SK-N-SH treated with all-trans-retinoic acid at 6 μM for 48 hours (cell line): ENCODE measurements at regions not wholly inside any gene's neighbourhood (a gene's known extent, or its start where the extent isn't known, plus 50 kb on each side); places are given as distances from the start of the nearest gene placed in this dataset.

Source experiments
- ATAC-seq: fragments of 200-7000 bp; cut with Tn5 transposase; 3 replicates; pipeline ENCODE4 v1.9.1; 2020; ENCODE audit warnings: mild to moderate bottlenecking, moderate library complexity
- ARNTL ChIP-seq: fragments of 450-650 bp; formaldehyde crosslinking; IDR thresholded peaks from 2 replicates; pipeline ENCODE4 v1.5.0; 2020; ENCODE audit warnings: low read depth, mild to moderate bottlenecking, moderate library complexity, borderline replicate concordance
- BACH2 ChIP-seq: fragments of 250-450 bp; sonication (Bioruptor Pico); IDR thresholded peaks from 2 replicates; pipeline ENCODE4 v1.9.0; 2021; ENCODE audit warnings: mild to moderate bottlenecking, borderline replicate concordance
- CREB5 ChIP-seq: fragments of 250-450 bp; sonication (Bioruptor Pico); IDR thresholded peaks from 2 replicates; pipeline ENCODE4 v1.5.1; 2020; ENCODE audit warnings: low read depth, mild to moderate bottlenecking, moderate library complexity
- CSRNP3 ChIP-seq: fragments of 250-450 bp; sonication (Bioruptor Pico); IDR thresholded peaks from 2 replicates; pipeline ENCODE4 v1.5.1; 2021; ENCODE audit warnings: mild to moderate bottlenecking, moderate library complexity
- ESRRG ChIP-seq: fragments of 250-450 bp; sonication (Bioruptor Pico); IDR thresholded peaks from 2 replicates; pipeline ENCODE4 v1.6.1; 2021; ENCODE audit warnings: mild to moderate bottlenecking
- GLIS3 ChIP-seq: fragments of 250-450 bp; sonication (Bioruptor Pico); IDR thresholded peaks from 2 replicates; pipeline ENCODE4 v1.5.0; 2020; ENCODE audit warnings: mild to moderate bottlenecking, moderate library complexity
- ISL1 ChIP-seq: fragments of 250-450 bp; sonication (Bioruptor Pico); IDR thresholded peaks from 2 replicates; pipeline ENCODE4 v2.1.2; 2022; ENCODE audit warnings: mild to moderate bottlenecking, moderate library complexity
- PATZ1 ChIP-seq: fragments of 250-450 bp; sonication (Bioruptor Pico); IDR thresholded peaks from 2 replicates; pipeline ENCODE4 v1.8.0; 2020; ENCODE audit warnings: mild to moderate bottlenecking, moderate library complexity, borderline replicate concordance
- POU6F1 ChIP-seq: fragments of 250-450 bp; sonication (Bioruptor Pico); IDR thresholded peaks from 2 replicates; pipeline ENCODE4 v1.8.0; 2021; ENCODE audit warnings: low read depth, mild to moderate bottlenecking, moderate library complexity, borderline replicate concordance
- PPARA ChIP-seq: fragments of 250-450 bp; sonication (Bioruptor Pico); IDR thresholded peaks from 2 replicates; pipeline ENCODE4 v1.5.0; 2020; ENCODE audit warnings: mild to moderate bottlenecking, borderline replicate concordance
- RARB ChIP-seq: fragments of 250-450 bp; sonication (Bioruptor Pico); IDR thresholded peaks from 2 replicates; pipeline ENCODE4 v1.8.0; 2021; ENCODE audit warnings: mild to moderate bottlenecking, moderate library complexity
- SNAI2 ChIP-seq: fragments of 250-450 bp; sonication (Bioruptor Pico); IDR thresholded peaks from 2 replicates; pipeline ENCODE4 v1.5.0; 2020; ENCODE audit warnings: mild to moderate bottlenecking, moderate library complexity
- TCF4 ChIP-seq: fragments of 250-450 bp; sonication (Bioruptor Pico); IDR thresholded peaks from 2 replicates; pipeline ENCODE4 v1.8.0; 2021; ENCODE audit warnings: mild to moderate bottlenecking, moderate library complexity, borderline replicate concordance
- ZC3H10 ChIP-seq: fragments of 250-450 bp; sonication (Bioruptor Pico); IDR thresholded peaks from 2 replicates; pipeline ENCODE4 v1.5.1; 2021; ENCODE audit warnings: mild to moderate bottlenecking, moderate library complexity
- ZNF565 ChIP-seq: fragments of 450-650 bp; formaldehyde crosslinking; conservative IDR thresholded peaks from 2 replicates; pipeline ENCODE4 v1.5.0; 2020; ENCODE audit warnings: low read depth, mild to moderate bottlenecking, moderate library complexity
- ZNF8 ChIP-seq: fragments of 450-650 bp; formaldehyde crosslinking; IDR thresholded peaks from 2 replicates; pipeline ENCODE4 v1.5.0; 2020; ENCODE audit warnings: mild to moderate bottlenecking, moderate library complexity

GRCh38 chr5:40284863-40285262 is 394.9 kb upstream of the PTGER4 start:
- no peak for TF ChIP-seq BACH2 (CRISPR knock-in tag)
- TF ChIP-seq RARB, result no peak
- no peak for TF ChIP-seq PPARA (CRISPR knock-in tag)
- TF ChIP-seq CREB5 (CRISPR knock-in tag), result no peak
- TF ChIP-seq ISL1 (CRISPR knock-in tag), result no peak
- no peak for TF ChIP-seq ZNF565
- TF ChIP-seq ESRRG (CRISPR knock-in tag), result no peak
- TF ChIP-seq PATZ1 (CRISPR knock-in tag), result no peak
- no peak for TF ChIP-seq GLIS3 (CRISPR knock-in tag)
- TF ChIP-seq ZNF8 (CRISPR knock-in tag), result no peak
- no peak for ATAC-seq

GRCh38 chr5:40278881-40279280 is 400.8 kb upstream of the PTGER4 start:
- TF ChIP-seq RARB (no peak), ESRRG (CRISPR knock-in tag) (no peak), PPARA (CRISPR knock-in tag) (no peak), ZNF565 (no peak), ZC3H10 (no peak), SNAI2 (CRISPR knock-in tag) (no peak), CSRNP3 (no peak), POU6F1 (no peak), ARNTL (CRISPR knock-in tag) (no peak), GLIS3 (CRISPR knock-in tag) (no peak), CREB5 (CRISPR knock-in tag) (no peak), PATZ1 (CRISPR knock-in tag) (no peak)
- ATAC-seq, result no peak

- ATAC-seq, result no peak
- TF ChIP-seq CSRNP3 (no peak), BACH2 (CRISPR knock-in tag) (no peak), TCF4 (CRISPR knock-in tag) (no peak), ISL1 (CRISPR knock-in tag) (no peak), ESRRG (CRISPR knock-in tag) (no peak)
- TF ChIP-seq, all 23 proteins: peak for 0
These were observed 402.4 kb upstream of the PTGER4 start for GRCh38 chr5:40277161-40277906.
